ENCODE measurements at regions not wholly inside any gene's neighbourhood (a gene's known extent, or its start where the extent isn't known, plus 50 kb on each side); places are given as distances from the start of the nearest gene placed in this dataset.

GRCh38 chr5:93819668-93820067, 78.3 kb upstream of the POU5F2 start:
- TF ChIP-seq TEAD4 (IDR thresholded peaks at IDR 0.05) (no peak), EP300 (IDR thresholded peaks at IDR 0.05; ENCODE audit: borderline replicate concordance) (no peak), USF1 (IDR thresholded peaks at IDR 0.05) (no peak), RAD21 (IDR thresholded peaks at IDR 0.05; ENCODE audit: low read depth) (no peak), TCF12 (IDR thresholded peaks at IDR 0.05; ENCODE audit: low read depth) (no peak), CEBPB (IDR thresholded peaks at IDR 0.05) (no peak), YY1 (IDR thresholded peaks at IDR 0.05; ENCODE audit: low read depth) (no peak), ZBTB7A (IDR thresholded peaks at IDR 0.05; ENCODE audit: low read depth) (no peak), REST (IDR thresholded peaks at IDR 0.05; ENCODE audit: low read depth) (no peak), TAF1 (IDR thresholded peaks at IDR 0.05; ENCODE audit: low read depth) (no peak), NFIC (IDR thresholded peaks at IDR 0.05) (no peak), MAX (IDR thresholded peaks at IDR 0.05) (no peak), CREB1 (IDR thresholded peaks at IDR 0.05; ENCODE audit: low read depth) (no peak), EGR1 (IDR thresholded peaks at IDR 0.05) (no peak), FOXM1 (IDR thresholded peaks at IDR 0.05; ENCODE audit: borderline replicate concordance, low read depth) (no peak)

- TF ChIP-seq TAF1 (IDR thresholded peaks at IDR 0.05; ENCODE audit: low read depth), result no peak
- TF ChIP-seq MAX (IDR thresholded peaks at IDR 0.05), result no peak
- TF ChIP-seq FOXM1 (IDR thresholded peaks at IDR 0.05; ENCODE audit: borderline replicate concordance, low read depth), result no peak
- no peak for TF ChIP-seq EGR1 (IDR thresholded peaks at IDR 0.05)
- TF ChIP-seq TCF12 (IDR thresholded peaks at IDR 0.05; ENCODE audit: low read depth), result no peak
- no peak for TF ChIP-seq RAD21 (IDR thresholded peaks at IDR 0.05; ENCODE audit: low read depth)
- no peak for TF ChIP-seq ZBTB7A (IDR thresholded peaks at IDR 0.05; ENCODE audit: low read depth)
- no peak for TF ChIP-seq EP300 (IDR thresholded peaks at IDR 0.05; ENCODE audit: borderline replicate concordance)
- TF ChIP-seq CEBPB (IDR thresholded peaks at IDR 0.05), result no peak
- TF ChIP-seq USF1 (IDR thresholded peaks at IDR 0.05), result no peak
- no peak for TF ChIP-seq CREB1 (IDR thresholded peaks at IDR 0.05; ENCODE audit: low read depth)
- TF ChIP-seq REST (IDR thresholded peaks at IDR 0.05; ENCODE audit: low read depth), result no peak
- no peak for TF ChIP-seq YY1 (IDR thresholded peaks at IDR 0.05; ENCODE audit: low read depth)
- no peak for TF ChIP-seq NFIC (IDR thresholded peaks at IDR 0.05)
- TF ChIP-seq TEAD4 (IDR thresholded peaks at IDR 0.05), result no peak
Measured at GRCh38 chr5:93810780-93811179, 69.4 kb upstream of the POU5F2 start.

- no peak for TF ChIP-seq RAD21 (IDR thresholded peaks at IDR 0.05; ENCODE audit: low read depth)
- TF ChIP-seq USF1 (IDR thresholded peaks at IDR 0.05), result no peak
- TF ChIP-seq CEBPB (IDR thresholded peaks at IDR 0.05), result no peak
- no peak for TF ChIP-seq YY1 (IDR thresholded peaks at IDR 0.05; ENCODE audit: low read depth)
- no peak for TF ChIP-seq EGR1 (IDR thresholded peaks at IDR 0.05)
- no peak for TF ChIP-seq FOXM1 (IDR thresholded peaks at IDR 0.05; ENCODE audit: borderline replicate concordance, low read depth)
- TF ChIP-seq TCF12 (IDR thresholded peaks at IDR 0.05; ENCODE audit: low read depth), result no peak
- TF ChIP-seq NFIC (IDR thresholded peaks at IDR 0.05), result no peak
- TF ChIP-seq CREB1 (IDR thresholded peaks at IDR 0.05; ENCODE audit: low read depth), result no peak
- no peak for TF ChIP-seq REST (IDR thresholded peaks at IDR 0.05; ENCODE audit: low read depth)
- no peak for TF ChIP-seq ZBTB7A (IDR thresholded peaks at IDR 0.05; ENCODE audit: low read depth)
- no peak for TF ChIP-seq EP300 (IDR thresholded peaks at IDR 0.05; ENCODE audit: borderline replicate concordance)
- no peak for TF ChIP-seq TAF1 (IDR thresholded peaks at IDR 0.05; ENCODE audit: low read depth)
- TF ChIP-seq TEAD4 (IDR thresholded peaks at IDR 0.05), result no peak
- no peak for TF ChIP-seq MAX (IDR thresholded peaks at IDR 0.05)
Measured at GRCh38 chr5:93809430-93809829, 68.0 kb upstream of the POU5F2 start.
